Esophagus squamous epithelium (tissue), 4 donors: ENCODE measurements at regions not wholly inside any gene's neighbourhood (a gene's known extent, or its start where the extent isn't known, plus 50 kb on each side); places are given as distances from the start of the nearest gene placed in this dataset.

Source experiments
- CTCF ChIP-seq, 6 experiments: fragments of 450-650 bp in 4 of 6; fragments of 200-600 bp in 2 of 6; sonication (generic) in 2 of 6; IDR thresholded peaks; one replicate each; pipeline ENCODE4 v1.5.1; 2016 to 2019; ENCODE audit warnings: antibody characterized with exemption in 6 of 6, mild to moderate bottlenecking in 4 of 6, moderate library complexity in 4 of 6
- POLR2A ChIP-seq, 4 donors: fragments of 450-650 bp; IDR thresholded peaks; one replicate each; pipeline ENCODE4 v1.6.1; 2017; ENCODE audit warnings: antibody characterized with exemption in 4 of 4, mild to moderate bottlenecking in 4 of 4, moderate library complexity in 3 of 4

- TF ChIP-seq CTCF (IDR thresholded peaks at IDR 0.05) (no peak), POLR2A (IDR thresholded peaks at IDR 0.05) (no peak)
Measured at GRCh38 chr5:173498739-173499470, 117.5 kb downstream of the BOD1 start.
